Suprapubic skin (tissue), 4 donors: ENCODE measurements at regions not wholly inside any gene's neighbourhood (a gene's known extent, or its start where the extent isn't known, plus 50 kb on each side); places are given as distances from the start of the nearest gene placed in this dataset.

ENCODE experiments used
- DNase-seq, 2 donors: peaks; one replicate each; pipeline ENCODE4 v3.0.0-alpha.2; 2019; ENCODE audit warnings: low spot score in 2 of 2
- H3K27ac ChIP-seq: fragments of 200-600 bp; sonication (generic); one replicate; pipeline ENCODE4 v1.5.1; 2019
- H3K27me3 ChIP-seq: fragments of 200-600 bp; sonication (generic); one replicate; pipeline ENCODE4 v1.5.1; 2019
- H3K36me3 ChIP-seq: fragments of 200-600 bp; sonication (generic); one replicate; pipeline ENCODE4 v1.5.1; 2019
- H3K4me1 ChIP-seq: fragments of 200-600 bp; sonication (generic); one replicate; pipeline ENCODE4 v1.5.1; 2019
- H3K4me3 ChIP-seq: fragments of 200-600 bp; sonication (generic); one replicate; pipeline ENCODE4 v1.5.1; 2019; ENCODE audit warnings: mild to moderate bottlenecking
- H3K9me3 ChIP-seq: fragments of 200-600 bp; sonication (generic); one replicate; pipeline ENCODE4 v1.5.1; 2019
- EP300 ChIP-seq: sonication (generic); formaldehyde crosslinking; IDR thresholded peaks from one replicate; pipeline ENCODE4 v1.6.1; 2017; ENCODE audit warnings: antibody characterized with exemption
- POLR2A ChIP-seq, 2 donors: fragments of 450-650 bp; IDR thresholded peaks; one replicate each; pipeline ENCODE4 v1.6.1; 2017; ENCODE audit warnings: antibody characterized with exemption in 2 of 2, mild to moderate bottlenecking in 2 of 2, moderate library complexity in 2 of 2
- POLR2AphosphoS5 ChIP-seq, 3 donors: sonication (generic); formaldehyde crosslinking; IDR thresholded peaks; one replicate each; pipeline ENCODE4 v1.6.1; 2017; ENCODE audit warnings: antibody characterized with exemption in 3 of 3
- WGBS: methylation state at CpG from one replicate; pipeline ENCODE4 v1.1.5; 2018; 5-methylcytosine and 5-hydroxymethylcytosine counted together
- TF ChIP-seq, protein P1 (sequence below), 2 donors: fragments of 200-600 bp in 1 of 2; fragments of 450-650 bp in 1 of 2; sonication (generic) in 1 of 2; IDR thresholded peaks; one replicate each; pipeline ENCODE4 v1.5.1; 2016 to 2019; ENCODE audit warnings: antibody characterized with exemption in 2 of 2, mild to moderate bottlenecking in 1 of 2, moderate library complexity in 1 of 2

DNA sequence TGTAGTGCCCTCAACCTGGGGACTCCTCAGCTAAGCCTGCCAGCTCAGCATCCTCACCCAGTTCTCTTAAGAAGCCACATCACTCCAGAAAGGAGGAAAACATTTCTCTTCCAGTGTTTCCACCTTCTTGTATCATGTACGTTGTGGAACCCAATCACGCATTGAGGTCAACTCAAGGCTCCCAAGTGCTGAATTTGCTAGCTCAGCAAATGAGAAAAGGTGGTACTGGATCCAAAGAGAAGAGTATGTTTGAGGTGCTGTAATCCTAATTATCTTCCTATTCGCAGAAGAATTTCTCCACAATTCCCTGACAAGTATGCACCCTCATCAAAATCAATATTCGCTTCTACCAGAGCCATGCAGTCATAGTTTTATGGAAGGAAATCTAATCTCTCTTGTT lies 335.0 kb upstream of the C16orf82 start:
- Histone ChIP-seq H3K4me1 (peaks cover 4% of the 10 kb centered on the region), H3K4me3 (no peak overlapping the region), H3K27me3 (no peaks in the 10 kb centered on the region), H3K9me3 (no peaks in the 10 kb centered on the region), H3K27ac (no peak overlapping the region), H3K36me3 (no peaks in the 10 kb centered on the region)
- 98% methylated on average over 4 of the region's 4 CpGs for WGBS
- no peak for DNase-seq
- no peak for TF ChIP-seq POLR2AphosphoS5 (IDR thresholded peaks at IDR 0.05)
- TF ChIP-seq POLR2A (IDR thresholded peaks at IDR 0.05) = no peak
- TF ChIP-seq EP300 = no peak
- TF ChIP-seq, protein P1, sequence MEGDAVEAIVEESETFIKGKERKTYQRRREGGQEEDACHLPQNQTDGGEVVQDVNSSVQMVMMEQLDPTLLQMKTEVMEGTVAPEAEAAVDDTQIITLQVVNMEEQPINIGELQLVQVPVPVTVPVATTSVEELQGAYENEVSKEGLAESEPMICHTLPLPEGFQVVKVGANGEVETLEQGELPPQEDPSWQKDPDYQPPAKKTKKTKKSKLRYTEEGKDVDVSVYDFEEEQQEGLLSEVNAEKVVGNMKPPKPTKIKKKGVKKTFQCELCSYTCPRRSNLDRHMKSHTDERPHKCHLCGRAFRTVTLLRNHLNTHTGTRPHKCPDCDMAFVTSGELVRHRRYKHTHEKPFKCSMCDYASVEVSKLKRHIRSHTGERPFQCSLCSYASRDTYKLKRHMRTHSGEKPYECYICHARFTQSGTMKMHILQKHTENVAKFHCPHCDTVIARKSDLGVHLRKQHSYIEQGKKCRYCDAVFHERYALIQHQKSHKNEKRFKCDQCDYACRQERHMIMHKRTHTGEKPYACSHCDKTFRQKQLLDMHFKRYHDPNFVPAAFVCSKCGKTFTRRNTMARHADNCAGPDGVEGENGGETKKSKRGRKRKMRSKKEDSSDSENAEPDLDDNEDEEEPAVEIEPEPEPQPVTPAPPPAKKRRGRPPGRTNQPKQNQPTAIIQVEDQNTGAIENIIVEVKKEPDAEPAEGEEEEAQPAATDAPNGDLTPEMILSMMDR (IDR thresholded peaks at IDR 0.05) = no peak

DNA sequence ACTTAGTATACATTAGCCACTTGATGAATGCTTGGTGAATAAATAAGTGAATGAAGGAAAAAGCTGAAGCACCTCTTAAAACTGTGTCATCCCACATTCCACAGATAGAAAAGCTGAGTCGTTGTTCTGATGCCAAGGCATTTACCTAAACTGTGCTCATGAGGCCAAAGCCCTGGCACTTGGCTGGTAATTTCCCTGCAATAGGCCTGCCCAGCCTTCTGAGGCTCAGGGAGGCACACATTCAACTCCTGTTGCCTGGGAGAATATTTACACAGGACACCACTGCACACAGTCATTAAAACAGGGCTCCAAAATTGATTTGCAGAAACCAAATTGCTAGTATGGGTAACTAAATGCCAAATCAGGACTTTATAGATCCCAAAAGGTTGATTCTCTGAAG lies 333.0 kb upstream of the C16orf82 start:
- Histone ChIP-seq H3K4me3 (no peak overlapping the region), H3K36me3 (no peaks in the 10 kb centered on the region), H3K27ac (no peak overlapping the region), H3K27me3 (no peaks in the 10 kb centered on the region), H3K9me3 (no peaks in the 10 kb centered on the region), H3K4me1 (no peaks in the 10 kb centered on the region)
- 73% methylated on average over 1 of the region's 1 CpG for WGBS
- no peak for DNase-seq
- TF ChIP-seq POLR2A (IDR thresholded peaks at IDR 0.05) (no peak), EP300 (no peak), POLR2AphosphoS5 (IDR thresholded peaks at IDR 0.05) (no peak)
- TF ChIP-seq, protein P1 (IDR thresholded peaks at IDR 0.05) = no peak

- no peaks in the 10 kb centered on the region for H3K36me3 ChIP-seq
- no peak overlapping the region for H3K27ac ChIP-seq
- H3K4me1 ChIP-seq = no peaks in the 10 kb centered on the region
- TF ChIP-seq, protein P1 (IDR thresholded peaks at IDR 0.05) = no peak
- TF ChIP-seq POLR2AphosphoS5 (IDR thresholded peaks at IDR 0.05) = no peak
- TF ChIP-seq EP300 = no peak
- no peak for TF ChIP-seq POLR2A (IDR thresholded peaks at IDR 0.05)
- DNase-seq = no peak
- H3K4me3 ChIP-seq = no peak overlapping the region
- H3K9me3 ChIP-seq = no peaks in the 10 kb centered on the region
- 86% methylated on average over 3 of the region's 3 CpGs for WGBS
- H3K27me3 ChIP-seq = no peaks in the 10 kb centered on the region
These were observed 331.2 kb upstream of the C16orf82 start for GRCh38 chr16:26735521-26735920.

DNA sequence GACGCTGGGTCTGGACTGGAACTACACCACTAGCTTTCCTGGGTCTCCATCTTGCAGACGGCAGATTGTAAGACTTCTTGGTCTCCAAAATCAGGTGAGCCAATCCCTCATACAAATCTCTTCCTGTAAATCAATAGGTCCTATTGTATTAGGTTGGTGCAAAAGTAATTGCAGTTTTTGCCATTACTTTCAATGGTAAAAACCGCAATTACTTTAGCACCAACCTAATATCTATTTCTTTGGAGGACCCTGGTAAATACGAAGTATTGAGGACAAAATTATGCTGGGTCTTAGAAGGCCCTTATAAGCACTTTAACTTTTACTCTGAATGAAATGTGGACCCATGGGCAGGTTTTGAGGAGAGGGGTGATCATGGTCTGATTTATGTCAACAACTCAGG lies 330.6 kb upstream of the C16orf82 start:
- no peak for TF ChIP-seq POLR2AphosphoS5 (IDR thresholded peaks at IDR 0.05)
- no peak for TF ChIP-seq POLR2A (IDR thresholded peaks at IDR 0.05)
- no peak for TF ChIP-seq EP300
- TF ChIP-seq, protein P1 (IDR thresholded peaks at IDR 0.05) = no peak
- no peak for DNase-seq
- no peaks in the 10 kb centered on the region for H3K9me3 ChIP-seq
- H3K4me3 ChIP-seq = no peak overlapping the region
- no peak overlapping the region for H3K27ac ChIP-seq
- WGBS = 86% methylated on average over 4 of the region's 4 CpGs
- no peaks in the 10 kb centered on the region for H3K27me3 ChIP-seq
- no peaks in the 10 kb centered on the region for H3K36me3 ChIP-seq
- no peaks in the 10 kb centered on the region for H3K4me1 ChIP-seq

DNA sequence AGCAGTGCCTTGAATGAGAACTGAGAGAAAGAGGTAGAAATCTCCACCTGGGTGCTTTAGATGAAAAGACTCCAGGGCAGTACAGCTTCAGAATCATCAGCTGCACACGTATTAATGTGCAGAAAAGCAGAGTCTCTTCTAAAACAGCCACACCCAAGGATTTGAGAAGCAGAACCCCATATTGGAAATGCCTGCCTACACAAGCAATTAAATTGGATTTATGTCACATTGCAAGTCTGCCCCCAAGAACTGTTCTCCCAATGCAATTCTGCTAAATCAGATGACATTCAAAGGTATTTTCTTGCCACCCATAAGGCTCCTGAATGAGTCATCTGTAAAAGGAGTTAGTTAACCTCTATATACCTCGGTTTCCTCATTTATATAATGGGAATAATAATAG lies 326.0 kb upstream of the C16orf82 start:
- TF ChIP-seq, protein P1 (IDR thresholded peaks at IDR 0.05) = no peak
- no peak for TF ChIP-seq POLR2AphosphoS5 (IDR thresholded peaks at IDR 0.05)
- TF ChIP-seq EP300 = no peak
- no peak overlapping the region for H3K27ac ChIP-seq
- DNase-seq = no peak
- no peaks in the 10 kb centered on the region for H3K36me3 ChIP-seq
- H3K27me3 ChIP-seq = no peaks in the 10 kb centered on the region
- H3K4me1 ChIP-seq = no peaks in the 10 kb centered on the region
- no peaks in the 10 kb centered on the region for H3K9me3 ChIP-seq
- no peak overlapping the region for H3K4me3 ChIP-seq
- WGBS = 72% methylated on average over 2 of the region's 2 CpGs
